Transverse colon (tissue), 4 donors: ENCODE measurements at regions not wholly inside any gene's neighbourhood (a gene's known extent, or its start where the extent isn't known, plus 50 kb on each side); places are given as distances from the start of the nearest gene placed in this dataset.

Source experiments
- DNase-seq: peaks from one replicate; pipeline ENCODE4 v3.0.0-alpha.2; 2019
- H3K27ac ChIP-seq, 4 donors: fragments of 200-600 bp; sonication (generic); 2 replicates each; pipeline ENCODE4 v1.5.1; 2016 to 2018; ENCODE audit warnings: inconsistent platforms in 4 of 4
- H3K27me3 ChIP-seq: fragments of 200-600 bp; sonication (generic); 2 replicates; pipeline ENCODE4 v1.5.1; 2017; ENCODE audit warnings: inconsistent platforms
- H3K36me3 ChIP-seq, 4 donors: fragments of 200-600 bp; sonication (generic); 2 replicates each; pipeline ENCODE4 v1.5.1; 2017 to 2019; ENCODE audit warnings: inconsistent platforms in 4 of 4
- H3K4me1 ChIP-seq, 4 donors: fragments of 200-600 bp; sonication (generic); 2 replicates each; pipeline ENCODE4 v1.5.1; 2017 to 2020; ENCODE audit warnings: inconsistent platforms in 4 of 4
- H3K4me3 ChIP-seq, 4 donors: fragments of 200-600 bp; sonication (generic); 1 replicate in 1 of 4; 2 replicates in 3 of 4; pipeline versions ENCODE4 v1.5.1 to v1.6.1; 2017 to 2019; ENCODE audit warnings: inconsistent platforms in 4 of 4
- H3K9me3 ChIP-seq, 2 donors: fragments of 200-600 bp; sonication (generic); 2 replicates each; pipeline ENCODE4 v1.5.1; 2017 to 2019; ENCODE audit warnings: inconsistent platforms in 2 of 2
- CTCF ChIP-seq, 5 experiments: fragments of 200-600 bp in 3 of 5; fragments of 450-650 bp in 2 of 5; sonication (generic) in 3 of 5; IDR thresholded peaks; 1 replicate in 2 of 5; 2 replicates in 3 of 5; pipeline ENCODE4 v1.5.1; 2016 to 2017; ENCODE audit warnings: antibody characterized with exemption in 5 of 5, inconsistent platforms in 3 of 5, mild to moderate bottlenecking in 2 of 5, moderate library complexity in 1 of 5
- EP300 ChIP-seq: sonication (generic); formaldehyde crosslinking; IDR thresholded peaks from one replicate; pipeline ENCODE4 v1.6.1; 2017; ENCODE audit warnings: antibody characterized with exemption, low read depth
- POLR2A ChIP-seq: fragments of 450-650 bp; IDR thresholded peaks from one replicate; pipeline ENCODE4 v1.6.1; 2016; ENCODE audit warnings: antibody characterized with exemption, mild to moderate bottlenecking, moderate library complexity
- POLR2AphosphoS5 ChIP-seq, 3 donors: sonication (generic); formaldehyde crosslinking; IDR thresholded peaks; one replicate each; pipeline ENCODE4 v1.6.1; 2016; ENCODE audit warnings: antibody characterized with exemption in 3 of 3
- WGBS, 2 donors: methylation state at CpG; one replicate each; pipeline ENCODE4 v1.1.5; 2018; ENCODE audit warnings: low coverage in 1 of 2; 5-methylcytosine and 5-hydroxymethylcytosine counted together
- in situ Hi-C, 4 donors: fragments of 200-750 bp; cut with MboI; loops; one replicate each; pipeline versions ENCODE4 v1.15.0 to v1.15.1; 2017; ENCODE audit warnings: low sequenced_read_pairs in 3 of 4, low pct_ligation_motif_present in 1 of 4, low pct_unique_long_range_greater_than_20kb in 1 of 4
- intact Hi-C: fragments of 100-400 bp; cut with DNase I; formaldehyde crosslinking; loops from one replicate; pipeline ENCODE4 v1.15.1; 2023; ENCODE audit warnings: low total_unique reads

- no peak for DNase-seq
- peaks cover 0 to 5% (median 0%) of the 10 kb centered on the region in 4 donors for H3K4me1 ChIP-seq
- no peaks in the 10 kb centered on the region for H3K27me3 ChIP-seq
- H3K27ac ChIP-seq, result no peak overlapping the region
- WGBS, 2 donors, result 30 to 35% methylated on average over 5 of the region's 5 CpGs
- H3K4me3 ChIP-seq, result no peak overlapping the region
- in situ Hi-C loops (loop anchor here in 1 of 4 donors (25.0 kb wide), 1 partner anchor 963 kb away; no protein-coding TSS in a partner anchor), intact Hi-C loops (no loop called here)
- no peaks in the 10 kb centered on the region for H3K9me3 ChIP-seq
- TF ChIP-seq CTCF (IDR thresholded peaks at IDR 0.05) (no peak), POLR2A (no peak), EP300 (no peak), POLR2AphosphoS5 (IDR thresholded peaks at IDR 0.05) (no peak)
- no peaks in the 10 kb centered on the region for H3K36me3 ChIP-seq
These were observed 86.1 kb upstream of the NFIB start for GRCh38 chr9:14399756-14400657.

GRCh38 chr9:14398473-14398872, 84.5 kb upstream of the NFIB start:
- no peaks in the 10 kb centered on the region for H3K36me3 ChIP-seq
- no peak overlapping the region for H3K4me3 ChIP-seq
- in situ Hi-C loops, result loop anchor here in 1 of 4 donors (25.0 kb wide), 1 partner anchor 961 kb away; no protein-coding TSS in a partner anchor
- no peak overlapping the region for H3K27ac ChIP-seq
- peaks cover 0 to 5% (median 0%) of the 10 kb centered on the region in 4 donors for H3K4me1 ChIP-seq
- 90 to 91% methylated on average over 8 of the region's 8 CpGs for WGBS, 2 donors
- no peaks in the 10 kb centered on the region for H3K27me3 ChIP-seq
- H3K9me3 ChIP-seq, result no peaks in the 10 kb centered on the region
- DNase-seq, result no peak
- intact Hi-C loops, result no loop called here
- no peak for TF ChIP-seq POLR2AphosphoS5 (IDR thresholded peaks at IDR 0.05)
- no peak for TF ChIP-seq EP300
- TF ChIP-seq POLR2A, result no peak
- no peak for TF ChIP-seq CTCF (IDR thresholded peaks at IDR 0.05)

- DNase-seq, result no peak
- WGBS, 2 donors, result 76 to 85% methylated on average over 5 of the region's 5 CpGs
- no peak for TF ChIP-seq POLR2A
- no peak for TF ChIP-seq CTCF (IDR thresholded peaks at IDR 0.05)
- TF ChIP-seq EP300, result no peak
- TF ChIP-seq POLR2AphosphoS5 (IDR thresholded peaks at IDR 0.05), result no peak
- no peaks in the 10 kb centered on the region for H3K36me3 ChIP-seq
- peaks cover 0 to 5% (median 0%) of the 10 kb centered on the region in 4 donors for H3K4me1 ChIP-seq
- H3K4me3 ChIP-seq, result no peak overlapping the region
- intact Hi-C loops (no loop called here), in situ Hi-C loops (loop anchor here in 1 of 4 donors (25.0 kb wide), 1 partner anchor 959 kb away; no protein-coding TSS in a partner anchor)
- H3K9me3 ChIP-seq, result peaks cover 0 to 4% of the 10 kb centered on the region in 2 donors
- H3K27me3 ChIP-seq, result no peaks in the 10 kb centered on the region
- no peak overlapping the region for H3K27ac ChIP-seq
These were observed 82.2 kb upstream of the NFIB start for GRCh38 chr9:14396171-14396570.

GRCh38 chr9:14395317-14396082, 81.6 kb upstream of the NFIB start:
- Histone ChIP-seq H3K27ac (no peak overlapping the region), H3K27me3 (no peaks in the 10 kb centered on the region), H3K9me3 (peaks cover 0 to 4% of the 10 kb centered on the region in 2 donors), H3K4me3 (no peak overlapping the region), H3K4me1 (peaks cover 0 to 5% (median 0%) of the 10 kb centered on the region in 4 donors), H3K36me3 (no peaks in the 10 kb centered on the region)
- DNase-seq, result no peak
- no peak for TF ChIP-seq EP300
- TF ChIP-seq POLR2AphosphoS5 (IDR thresholded peaks at IDR 0.05), result no peak
- TF ChIP-seq POLR2A, result no peak
- TF ChIP-seq CTCF (IDR thresholded peaks at IDR 0.05), result no peak
- in situ Hi-C loops (loop anchor here in 1 of 4 donors (25.0 kb wide), 1 partner anchor 958 kb away; no protein-coding TSS in a partner anchor), intact Hi-C loops (no loop called here)
- 79 to 83% methylated on average over 8 to 11 of the region's 11 CpGs for WGBS, 2 donors
